Natural killer cell (primary cell): ENCODE measurements at regions not wholly inside any gene's neighbourhood (a gene's known extent, or its start where the extent isn't known, plus 50 kb on each side); places are given as distances from the start of the nearest gene placed in this dataset.
A peak's percentile ranks its signal among the peaks of the same experiment; 100 is the strongest.
"Not testable (repeated sequence)": the region's sequence is repeated elsewhere in the genome, so short reads cannot be mapped to it uniquely, and the experiment has no call there.

Experiments
- ATAC-seq, 3 donors: fragments of 150-1000 bp in 2 of 3; fragments of 200-7000 bp in 1 of 3; cut with Tn5 transposase; 1 replicate in 1 of 3; 2 replicates in 2 of 3; pipeline ENCODE4 v1.10.0; 2021; ENCODE audit warnings: mild to moderate bottlenecking in 2 of 3, moderate library complexity in 2 of 3
- DNase-seq, 2 donors: peaks; one replicate each; pipeline versions ENCODE4 v3.0.0 to v3.0.0-alpha.2; 2013 to 2021; ENCODE audit warnings: mixed read lengths in 1 of 2
- H3K27ac ChIP-seq: one replicate; pipeline ENCODE4 v1.5.1; 2013; ENCODE audit warnings: mild to moderate bottlenecking, low read length
- H3K27me3 ChIP-seq: one replicate; pipeline ENCODE4 v1.6.1; 2013; ENCODE audit warnings: low read length; ENCODE audit not compliant: control insufficient read depth, insufficient read depth
- H3K36me3 ChIP-seq: one replicate; pipeline ENCODE4 v1.6.1; 2013; ENCODE audit warnings: low read length; ENCODE audit not compliant: control insufficient read depth, insufficient read depth
- H3K4me1 ChIP-seq: one replicate; pipeline ENCODE4 v1.6.1; 2013; ENCODE audit warnings: low read length; ENCODE audit not compliant: control insufficient read depth, insufficient read depth
- H3K4me3 ChIP-seq: one replicate; pipeline ENCODE4 v1.5.1; 2013; ENCODE audit warnings: low read length
- H3K9me3 ChIP-seq: one replicate; pipeline ENCODE4 v1.6.1; 2013; ENCODE audit warnings: low read length; ENCODE audit not compliant: control insufficient read depth, insufficient read depth
- H3K27ac Mint-ChIP-seq, 2 donors: one replicate each; pipeline ENCODE4 v1.8.0; 2022; ENCODE audit warnings: mild to moderate bottlenecking in 2 of 2, mixed read lengths in 2 of 2, moderate library complexity in 1 of 2
- H3K27me3 Mint-ChIP-seq, 2 donors: one replicate each; pipeline ENCODE4 v1.8.0; 2022; ENCODE audit warnings: low read depth in 2 of 2, mixed read lengths in 2 of 2
- H3K36me3 Mint-ChIP-seq: one replicate; pipeline ENCODE4 v1.8.0; 2022; ENCODE audit warnings: mixed read lengths
- H3K4me1 Mint-ChIP-seq, 2 donors: one replicate each; pipeline ENCODE4 v1.8.0; 2022; ENCODE audit warnings: mixed read lengths in 2 of 2
- H3K4me3 Mint-ChIP-seq: one replicate; pipeline ENCODE4 v1.8.0; 2022; ENCODE audit warnings: mild to moderate bottlenecking, moderate library complexity, mixed read lengths
- H3K9me3 Mint-ChIP-seq, 2 donors: one replicate each; pipeline ENCODE4 v1.8.0; 2022; ENCODE audit warnings: mixed read lengths in 2 of 2
- WGBS: methylation state at CpG from one replicate; pipeline ENCODE4 v1.1.7; 2013; ENCODE audit warnings: missing lambda C conversion rate; ENCODE audit not compliant: insufficient coverage; 5-methylcytosine and 5-hydroxymethylcytosine counted together
- intact Hi-C: fragments of 100-400 bp; cut with micrococcal nuclease; formaldehyde crosslinking; loops from one replicate; pipeline ENCODE4 v1.14.2; 2022
- TF ChIP-seq, protein P1 (sequence below): fragments of 200-600 bp; IDR thresholded peaks from one replicate; pipeline ENCODE4 v1.8.0; 2022; ENCODE audit warnings: antibody characterized with exemption

DNA sequence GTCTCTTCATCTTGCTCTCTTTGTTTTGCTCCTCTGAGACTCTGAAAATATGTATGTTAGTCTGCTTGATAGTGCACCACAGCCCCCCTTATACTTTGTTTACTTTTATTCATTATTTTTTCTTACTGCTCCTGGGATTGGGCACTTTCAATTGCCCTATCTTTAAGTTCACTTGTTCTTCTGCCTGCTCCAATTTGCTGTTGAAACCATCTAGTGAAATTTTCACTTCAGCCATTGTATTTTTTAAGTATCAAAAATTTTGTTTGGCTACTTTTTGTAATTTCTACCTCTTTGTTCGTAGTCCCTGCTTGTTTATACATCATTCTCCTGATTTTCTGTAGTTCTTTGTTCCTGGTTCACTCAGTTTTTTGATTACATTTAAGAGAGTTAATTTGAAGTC, 223.3 kb downstream of the SLC38A4 start:
- H3K27me3 Mint-ChIP-seq: no peaks in the 10 kb centered on the region
- H3K4me1 Mint-ChIP-seq: peaks cover 29 to 36% of the 10 kb centered on the region in 2 donors
- H3K27ac Mint-ChIP-seq: no peak overlapping the region
- ATAC-seq: no peak
- TF ChIP-seq, protein P1, sequence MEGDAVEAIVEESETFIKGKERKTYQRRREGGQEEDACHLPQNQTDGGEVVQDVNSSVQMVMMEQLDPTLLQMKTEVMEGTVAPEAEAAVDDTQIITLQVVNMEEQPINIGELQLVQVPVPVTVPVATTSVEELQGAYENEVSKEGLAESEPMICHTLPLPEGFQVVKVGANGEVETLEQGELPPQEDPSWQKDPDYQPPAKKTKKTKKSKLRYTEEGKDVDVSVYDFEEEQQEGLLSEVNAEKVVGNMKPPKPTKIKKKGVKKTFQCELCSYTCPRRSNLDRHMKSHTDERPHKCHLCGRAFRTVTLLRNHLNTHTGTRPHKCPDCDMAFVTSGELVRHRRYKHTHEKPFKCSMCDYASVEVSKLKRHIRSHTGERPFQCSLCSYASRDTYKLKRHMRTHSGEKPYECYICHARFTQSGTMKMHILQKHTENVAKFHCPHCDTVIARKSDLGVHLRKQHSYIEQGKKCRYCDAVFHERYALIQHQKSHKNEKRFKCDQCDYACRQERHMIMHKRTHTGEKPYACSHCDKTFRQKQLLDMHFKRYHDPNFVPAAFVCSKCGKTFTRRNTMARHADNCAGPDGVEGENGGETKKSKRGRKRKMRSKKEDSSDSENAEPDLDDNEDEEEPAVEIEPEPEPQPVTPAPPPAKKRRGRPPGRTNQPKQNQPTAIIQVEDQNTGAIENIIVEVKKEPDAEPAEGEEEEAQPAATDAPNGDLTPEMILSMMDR: no peak
- H3K4me1 ChIP-seq: peaks cover 6% of the 10 kb centered on the region
- peaks cover 9 to 15% of the 10 kb centered on the region in 2 donors for H3K9me3 Mint-ChIP-seq
- no peaks in the 10 kb centered on the region for H3K27me3 ChIP-seq
- WGBS: 86% methylated on average over 1 of the region's 1 CpG
- no peak overlapping the region for H3K4me3 ChIP-seq
- no peak overlapping the region for H3K27ac ChIP-seq
- intact Hi-C loops: loop anchor here (10.0 kb wide), 1 partner anchor 198 kb away; no protein-coding TSS in a partner anchor
- no peak overlapping the region for H3K4me3 Mint-ChIP-seq
- DNase-seq: no peak
- H3K9me3 ChIP-seq: peaks cover 6% of the 10 kb centered on the region
- peaks cover 21% of the 10 kb centered on the region for H3K36me3 Mint-ChIP-seq
- no peaks in the 10 kb centered on the region for H3K36me3 ChIP-seq

DNA sequence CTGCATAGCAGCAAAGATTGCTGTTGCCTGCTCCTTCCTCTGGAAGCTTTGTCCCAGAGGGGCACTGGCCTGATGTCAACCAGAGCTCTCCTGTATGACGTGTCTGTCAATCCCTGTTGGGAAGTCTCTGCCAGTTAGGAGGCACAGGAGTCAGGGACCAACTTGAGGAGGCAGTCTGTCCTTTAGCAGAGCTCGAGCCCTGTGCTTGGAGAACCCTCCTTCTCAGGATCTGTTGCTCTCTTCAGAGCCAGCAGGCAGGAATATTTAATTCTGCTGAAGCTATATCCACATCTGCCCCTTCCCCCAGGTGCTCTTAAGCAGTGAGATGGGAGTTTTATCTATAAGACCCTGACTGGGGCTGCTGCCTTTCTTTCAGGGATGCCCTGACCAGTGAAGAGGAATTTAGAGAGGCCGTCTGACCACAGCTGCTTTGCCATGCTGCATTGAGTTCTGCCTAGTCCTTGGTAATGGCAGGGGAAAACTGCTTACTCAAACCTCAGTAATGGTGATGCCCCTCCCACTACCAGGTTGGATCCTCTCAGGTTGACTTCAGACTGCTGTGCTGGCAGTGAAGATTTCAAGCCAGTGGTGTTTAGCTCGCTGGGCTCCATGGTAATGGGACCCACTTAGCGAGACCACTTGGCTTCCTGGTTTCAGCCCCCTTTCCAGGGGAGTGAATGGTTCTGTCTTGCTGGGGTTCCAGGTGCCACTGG, 218.6 kb upstream of the SLC38A2 start:
- H3K4me3 ChIP-seq: no peak overlapping the region
- peak overlapping the region in 1 of 2 donors; percentile 47 for H3K27ac Mint-ChIP-seq
- no peaks in the 10 kb centered on the region for H3K36me3 ChIP-seq
- ATAC-seq: no peak
- no peaks in the 10 kb centered on the region for H3K27me3 ChIP-seq
- H3K27ac ChIP-seq: no peak overlapping the region
- peaks cover 2% of the 10 kb centered on the region for H3K4me1 ChIP-seq
- intact Hi-C loops: no loop called here
- 91% methylated on average over 4 of the region's 5 CpGs for WGBS
- no peak overlapping the region for H3K4me3 Mint-ChIP-seq
- peaks cover 49 to 55% of the 10 kb centered on the region in 2 donors for H3K4me1 Mint-ChIP-seq
- peaks cover 8 to 11% of the 10 kb centered on the region in 2 donors for H3K9me3 Mint-ChIP-seq
- no peak for DNase-seq
- no peaks in the 10 kb centered on the region for H3K27me3 Mint-ChIP-seq
- H3K36me3 Mint-ChIP-seq: peaks cover 22% of the 10 kb centered on the region
- TF ChIP-seq, protein P1: no peak
- H3K9me3 ChIP-seq: no peaks in the 10 kb centered on the region

DNA sequence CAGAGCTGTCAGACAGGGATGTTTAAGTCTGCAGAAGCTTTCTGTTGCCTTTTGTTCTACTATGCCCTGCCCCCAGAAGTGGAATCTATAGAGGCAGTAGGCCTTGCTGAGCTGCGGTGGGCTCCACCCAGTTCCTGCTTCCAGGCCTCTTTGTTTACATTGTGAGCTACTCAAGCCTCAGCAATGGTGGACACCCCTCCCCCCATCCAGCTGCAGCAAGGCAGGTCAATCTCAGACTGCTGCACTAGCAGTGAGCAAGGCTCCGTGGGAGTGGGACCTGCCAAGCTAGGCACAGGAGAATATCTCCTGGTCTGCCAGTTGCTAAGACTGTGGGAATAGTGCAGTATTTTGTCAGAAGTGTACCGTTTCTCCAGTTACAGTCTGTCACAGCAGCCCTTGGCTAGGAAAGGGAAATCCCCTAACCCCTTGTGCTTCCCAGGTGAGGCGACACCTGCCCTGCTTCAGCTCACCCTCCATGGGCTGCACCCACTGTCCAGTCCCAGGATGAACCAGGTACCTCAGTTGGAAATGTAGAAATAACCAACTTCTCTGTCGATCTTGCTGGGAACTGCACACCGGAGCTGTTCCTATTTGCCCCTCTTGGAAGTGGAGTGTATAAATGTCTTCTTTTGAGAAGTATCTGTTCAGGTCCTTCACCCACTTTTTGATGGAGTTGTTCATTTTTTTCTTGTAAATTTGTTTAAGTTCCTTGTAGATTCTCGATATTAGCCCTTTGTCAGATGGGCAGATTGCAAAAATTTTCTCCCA, 213.5 kb upstream of the SLC38A2 start:
- H3K4me1 Mint-ChIP-seq: peaks cover 84 to 86% of the 10 kb centered on the region in 2 donors
- no peaks in the 10 kb centered on the region for H3K36me3 ChIP-seq
- H3K4me3 ChIP-seq: no peak overlapping the region
- H3K27me3 Mint-ChIP-seq: no peaks in the 10 kb centered on the region
- H3K9me3 Mint-ChIP-seq: peaks cover 8 to 22% of the 10 kb centered on the region in 2 donors
- H3K27me3 ChIP-seq: no peaks in the 10 kb centered on the region
- peak; percentile 30 to 57 for DNase-seq
- peak overlapping the region; percentile 54 to 60 for H3K27ac Mint-ChIP-seq
- 63% methylated on average over 7 of the region's 7 CpGs for WGBS
- peaks cover 45% of the 10 kb centered on the region for H3K36me3 Mint-ChIP-seq
- H3K4me1 ChIP-seq: peaks cover 12% of the 10 kb centered on the region
- H3K9me3 ChIP-seq: peaks cover 5% of the 10 kb centered on the region
- peak in 2 of 3 donors; percentile 50 to 54 for ATAC-seq
- TF ChIP-seq, protein P1: no peak
- intact Hi-C loops: loop anchor here (2.0 to 5.0 kb wide), 2 partner anchors 15 to 39 kb away; no protein-coding TSS in a partner anchor
- peak overlapping the region; percentile 39 for H3K27ac ChIP-seq
- peak overlapping the region; percentile 38 for H3K4me3 Mint-ChIP-seq

DNA sequence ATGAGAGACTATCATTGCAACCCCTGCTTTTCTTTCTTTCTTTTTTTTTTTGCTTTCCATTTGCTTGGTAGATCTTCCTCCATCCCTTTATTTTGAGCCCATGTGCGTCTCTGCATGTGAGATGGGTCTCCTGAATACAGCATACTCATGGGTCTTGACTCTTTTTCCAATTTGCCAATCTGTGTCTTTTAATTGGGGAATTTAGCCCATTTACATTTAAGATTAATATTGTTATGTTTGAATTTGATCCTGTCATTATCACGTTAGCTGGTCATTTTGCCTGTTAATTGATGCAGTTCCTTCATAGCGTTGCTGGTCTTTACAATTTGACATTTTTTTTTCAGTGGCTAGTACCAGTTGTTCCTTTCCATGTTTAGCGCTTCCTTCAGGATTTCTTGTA, 211.5 kb upstream of the SLC38A2 start:
- H3K4me1 ChIP-seq: peaks cover 12% of the 10 kb centered on the region
- ATAC-seq, H3K27me3 Mint-ChIP-seq, H3K9me3 ChIP-seq, H3K4me3 ChIP-seq, H3K36me3 ChIP-seq, DNase-seq, intact Hi-C loops, H3K27ac ChIP-seq, H3K27me3 ChIP-seq: not testable (repeated sequence)
- 95% methylated on average over 4 of the region's 4 CpGs for WGBS
- H3K36me3 Mint-ChIP-seq: peaks cover 45% of the 10 kb centered on the region
- H3K9me3 Mint-ChIP-seq: peaks cover 8 to 22% of the 10 kb centered on the region in 2 donors
- H3K4me3 Mint-ChIP-seq: peak overlapping the region; percentile 47
- peak overlapping the region; percentile 3 to 54 for H3K27ac Mint-ChIP-seq
- peaks cover 76 to 79% of the 10 kb centered on the region in 2 donors for H3K4me1 Mint-ChIP-seq

DNA sequence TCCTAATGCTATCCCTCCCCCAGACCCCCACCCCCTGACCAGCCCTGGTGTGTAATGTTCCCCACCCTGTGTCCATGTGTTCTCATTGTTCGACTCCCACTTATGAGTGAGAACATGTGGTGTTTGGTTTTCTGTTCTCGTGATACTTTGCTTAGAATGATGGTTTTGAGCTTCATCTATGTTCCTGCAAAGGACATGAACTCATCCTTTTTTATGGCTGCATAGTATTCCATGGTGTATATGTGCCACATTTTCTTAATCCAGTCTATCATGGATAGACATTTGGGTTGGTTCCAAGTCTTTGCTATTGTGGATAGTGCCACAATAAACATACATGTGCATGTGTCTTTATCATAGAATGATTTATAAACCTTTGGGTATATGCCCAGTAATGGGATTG, 209.4 kb upstream of the SLC38A2 start:
- H3K36me3 Mint-ChIP-seq: peaks cover 35% of the 10 kb centered on the region

More for the DNA sequence above, 209.4 kb upstream of the SLC38A2 start:
- H3K36me3 ChIP-seq, H3K4me3 Mint-ChIP-seq, H3K9me3 ChIP-seq, H3K4me3 ChIP-seq, H3K27ac ChIP-seq, DNase-seq, intact Hi-C loops, H3K27me3 Mint-ChIP-seq, H3K27me3 ChIP-seq, ATAC-seq: not testable (repeated sequence)
- Mint-ChIP-seq H3K27ac (peak overlapping the region in 1 of 2 donors; percentile 54), H3K9me3 (peaks cover 6 to 19% of the 10 kb centered on the region in 2 donors), H3K4me1 (peaks cover 55 to 60% of the 10 kb centered on the region in 2 donors)
- 89% methylated on average over 2 of the region's 2 CpGs for WGBS
- H3K4me1 ChIP-seq: peaks cover 12% of the 10 kb centered on the region
